ENCODE measurements at regions not wholly inside any gene's neighbourhood (a gene's known extent, or its start where the extent isn't known, plus 50 kb on each side); places are given as distances from the start of the nearest gene placed in this dataset.
A peak's percentile ranks its signal among the peaks of the same experiment; 100 is the strongest.

- Histone ChIP-seq H3K4me2 (no peak overlapping the region), H3K4me1 (ENCODE audit: low read depth, poor library complexity, severe bottlenecking) (peaks cover 17% of the 10 kb centered on the region), H3K79me2 (ENCODE audit: insufficient read depth, low read depth) (no peaks in the 10 kb centered on the region), H4K20me1 (ENCODE audit: insufficient read depth) (no peaks in the 10 kb centered on the region), H3K27me3 (ENCODE audit: insufficient read depth, low read depth) (no peaks in the 10 kb centered on the region), H3K36me3 (ENCODE audit: insufficient read depth) (no peaks in the 10 kb centered on the region), H2AFZ (ENCODE audit: low read depth) (no peak overlapping the region), H3K4me3 (IDR thresholded peaks at IDR 0.05; ENCODE audit: insufficient read depth, low read depth, low read length) (no peak overlapping the region), H3K27ac (no peak overlapping the region), H3K9ac (no peak overlapping the region)
- no peak for TF ChIP-seq CTCF (conservative IDR thresholded peaks at IDR 0.05; ENCODE audit: low read depth, low read length)
Measured at GRCh38 chr18:38612904-38613303, 1047.3 kb upstream of the CELF4 start.

- no peaks in the 10 kb centered on the region for H4K20me1 ChIP-seq (ENCODE audit: insufficient read depth)
- H3K27me3 ChIP-seq (ENCODE audit: insufficient read depth, low read depth) = no peaks in the 10 kb centered on the region
- peak overlapping the region; percentile 14; the same call in 1 of the 2 replicates for H3K4me2 ChIP-seq
- no peak overlapping the region for H3K4me3 ChIP-seq (IDR thresholded peaks at IDR 0.05; ENCODE audit: insufficient read depth, low read depth, low read length)
- no peak overlapping the region for H3K9ac ChIP-seq
- H3K36me3 ChIP-seq (ENCODE audit: insufficient read depth) = no peaks in the 10 kb centered on the region
- TF ChIP-seq CTCF (conservative IDR thresholded peaks at IDR 0.05; ENCODE audit: low read depth, low read length) = no peak
- H3K4me1 ChIP-seq (ENCODE audit: low read depth, poor library complexity, severe bottlenecking) = peaks cover 17% of the 10 kb centered on the region
- no peak overlapping the region for H3K27ac ChIP-seq
- H2AFZ ChIP-seq (ENCODE audit: low read depth) = no peak overlapping the region
- H3K79me2 ChIP-seq (ENCODE audit: insufficient read depth, low read depth) = no peaks in the 10 kb centered on the region
Measured at GRCh38 chr18:38611036-38611964, 1045.7 kb upstream of the CELF4 start.

- Histone ChIP-seq H3K4me2 (no peak overlapping the region), H3K4me3 (IDR thresholded peaks at IDR 0.05; ENCODE audit: insufficient read depth, low read depth, low read length) (no peak overlapping the region), H3K9ac (no peak overlapping the region), H3K4me1 (ENCODE audit: low read depth, poor library complexity, severe bottlenecking) (peaks cover 15% of the 10 kb centered on the region), H3K36me3 (ENCODE audit: insufficient read depth) (no peaks in the 10 kb centered on the region), H2AFZ (ENCODE audit: low read depth) (no peak overlapping the region), H4K20me1 (ENCODE audit: insufficient read depth) (no peaks in the 10 kb centered on the region), H3K79me2 (ENCODE audit: insufficient read depth, low read depth) (no peaks in the 10 kb centered on the region), H3K27me3 (ENCODE audit: insufficient read depth, low read depth) (no peaks in the 10 kb centered on the region), H3K27ac (no peak overlapping the region)
- TF ChIP-seq CTCF (conservative IDR thresholded peaks at IDR 0.05; ENCODE audit: low read depth, low read length) = no peak
Measured at GRCh38 chr18:38606841-38607240, 1041.2 kb upstream of the CELF4 start.

GRCh38 chr18:38602341-38602740 lies 1036.7 kb upstream of the CELF4 start:
- Histone ChIP-seq H3K27me3 (ENCODE audit: insufficient read depth, low read depth) (no peaks in the 10 kb centered on the region), H4K20me1 (ENCODE audit: insufficient read depth) (no peaks in the 10 kb centered on the region), H3K27ac (no peak overlapping the region), H3K9ac (no peak overlapping the region), H3K4me3 (IDR thresholded peaks at IDR 0.05; ENCODE audit: insufficient read depth, low read depth, low read length) (no peak overlapping the region), H3K4me1 (ENCODE audit: low read depth, poor library complexity, severe bottlenecking) (no peaks in the 10 kb centered on the region), H2AFZ (ENCODE audit: low read depth) (no peak overlapping the region), H3K4me2 (no peak overlapping the region), H3K79me2 (ENCODE audit: insufficient read depth, low read depth) (no peaks in the 10 kb centered on the region), H3K36me3 (ENCODE audit: insufficient read depth) (no peaks in the 10 kb centered on the region)
- TF ChIP-seq CTCF (conservative IDR thresholded peaks at IDR 0.05; ENCODE audit: low read depth, low read length) = no peak
